ENCODE measurements at regions not wholly inside any gene's neighbourhood (a gene's known extent, or its start where the extent isn't known, plus 50 kb on each side); places are given as distances from the start of the nearest gene placed in this dataset.

GRCh38 chr9:8114826-8115225, 315.2 kb upstream of the DMAC1 start:
- DNase-seq (ENCODE audit: low spot score in 2 of 2) = no peak
- H3K4me1 ChIP-seq = no peaks in the 10 kb centered on the region
- TF ChIP-seq POLR2AphosphoS5 (IDR thresholded peaks at IDR 0.05) = no peak
- TF ChIP-seq POLR2A (IDR thresholded peaks at IDR 0.05) = no peak
- TF ChIP-seq CTCF (IDR thresholded peaks at IDR 0.05) = no peak
- no peak overlapping the region for H3K27ac ChIP-seq
- intact Hi-C loops (cut with DNase I; ENCODE audit: low total_unique reads) = no loop called here
- no peaks in the 10 kb centered on the region for H3K9me3 ChIP-seq
- H3K36me3 ChIP-seq = no peaks in the 10 kb centered on the region
- H3K4me3 ChIP-seq = no peak overlapping the region
- no peaks in the 10 kb centered on the region for H3K27me3 ChIP-seq

GRCh38 chr9:8106362-8106761, 306.8 kb upstream of the DMAC1 start:
- TF ChIP-seq POLR2AphosphoS5 (IDR thresholded peaks at IDR 0.05) = no peak
- TF ChIP-seq CTCF (IDR thresholded peaks at IDR 0.05) = no peak
- no peak for TF ChIP-seq POLR2A (IDR thresholded peaks at IDR 0.05)
- Histone ChIP-seq H3K36me3 (no peaks in the 10 kb centered on the region), H3K4me1 (no peaks in the 10 kb centered on the region), H3K9me3 (no peaks in the 10 kb centered on the region), H3K27ac (no peak overlapping the region), H3K4me3 (no peak overlapping the region), H3K27me3 (no peaks in the 10 kb centered on the region)
- DNase-seq (ENCODE audit: low spot score in 2 of 2) = no peak
- intact Hi-C loops (cut with DNase I; ENCODE audit: low total_unique reads) = loop anchor here (5.0 kb wide), 1 partner anchor 264 kb away; no protein-coding TSS in a partner anchor

- Histone ChIP-seq H3K36me3 (no peaks in the 10 kb centered on the region), H3K4me1 (no peaks in the 10 kb centered on the region), H3K27ac (no peak overlapping the region), H3K4me3 (no peak overlapping the region), H3K27me3 (no peaks in the 10 kb centered on the region), H3K9me3 (no peaks in the 10 kb centered on the region)
- TF ChIP-seq POLR2A (IDR thresholded peaks at IDR 0.05) (no peak), POLR2AphosphoS5 (IDR thresholded peaks at IDR 0.05) (no peak), CTCF (IDR thresholded peaks at IDR 0.05) (no peak)
- DNase-seq (ENCODE audit: low spot score in 2 of 2) = no peak
- intact Hi-C loops (cut with DNase I; ENCODE audit: low total_unique reads) = no loop called here
These were observed 302.0 kb upstream of the DMAC1 start for GRCh38 chr9:8101607-8102006.

GRCh38 chr9:8096091-8096490, 296.5 kb upstream of the DMAC1 start:
- Histone ChIP-seq H3K27me3 (no peaks in the 10 kb centered on the region), H3K36me3 (no peaks in the 10 kb centered on the region), H3K27ac (no peak overlapping the region), H3K4me1 (no peaks in the 10 kb centered on the region), H3K9me3 (no peaks in the 10 kb centered on the region), H3K4me3 (no peak overlapping the region)
- intact Hi-C loops (cut with DNase I; ENCODE audit: low total_unique reads) = no loop called here
- no peak for TF ChIP-seq POLR2AphosphoS5 (IDR thresholded peaks at IDR 0.05)
- TF ChIP-seq CTCF (IDR thresholded peaks at IDR 0.05) = no peak
- no peak for TF ChIP-seq POLR2A (IDR thresholded peaks at IDR 0.05)
- no peak for DNase-seq (ENCODE audit: low spot score in 2 of 2)

- Histone ChIP-seq H3K9me3 (no peaks in the 10 kb centered on the region), H3K27ac (no peak overlapping the region), H3K36me3 (no peaks in the 10 kb centered on the region), H3K4me1 (no peaks in the 10 kb centered on the region), H3K27me3 (no peaks in the 10 kb centered on the region), H3K4me3 (no peak overlapping the region)
- no peak for DNase-seq (ENCODE audit: low spot score in 2 of 2)
- intact Hi-C loops (cut with DNase I; ENCODE audit: low total_unique reads) = no loop called here
- TF ChIP-seq POLR2AphosphoS5 (IDR thresholded peaks at IDR 0.05) (no peak), CTCF (IDR thresholded peaks at IDR 0.05) (no peak), POLR2A (IDR thresholded peaks at IDR 0.05) (no peak)
These were observed 296.1 kb upstream of the DMAC1 start for GRCh38 chr9:8095672-8096086.
